Activated CD4-positive, alpha-beta T cell treated with anti-CD3 and anti-CD28 coated beads, Interleukin-10, Interleukin-2, amounts not matched to agents 100 ng/mL and 50 ng/mL, durations not matched to agents 16 hours and 8 hours (primary cell): ENCODE measurements at regions not wholly inside any gene's neighbourhood (a gene's known extent, or its start where the extent isn't known, plus 50 kb on each side); places are given as distances from the start of the nearest gene placed in this dataset.
"Not testable (repeated sequence)": the region's sequence is repeated elsewhere in the genome, so short reads cannot be mapped to it uniquely, and the experiment has no call there.

Experiments
- DNase-seq: peaks from one replicate; pipeline ENCODE4 v3.0.0-alpha.2; 2020

DNA sequence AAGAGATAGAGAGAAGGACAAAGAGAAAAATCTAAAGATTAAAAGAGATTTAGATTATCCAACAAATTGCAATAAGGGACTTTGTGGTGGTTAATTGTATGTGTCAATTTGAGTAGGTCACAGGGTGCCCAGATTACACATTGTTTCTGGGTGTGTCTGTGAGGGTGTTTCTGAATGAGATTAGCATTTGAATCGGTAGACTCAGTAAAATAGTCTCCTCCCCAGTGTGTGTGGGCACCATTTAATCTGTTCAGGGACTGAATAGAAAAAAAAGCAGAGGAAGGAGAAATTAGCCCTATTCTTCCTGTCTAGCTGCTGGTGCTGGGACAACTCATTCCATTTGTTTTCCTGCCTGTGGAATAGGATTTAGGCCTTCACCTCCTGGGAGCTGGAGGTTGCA, 339.8 kb upstream of the EPHA4 start:
- no peak for DNase-seq

DNA sequence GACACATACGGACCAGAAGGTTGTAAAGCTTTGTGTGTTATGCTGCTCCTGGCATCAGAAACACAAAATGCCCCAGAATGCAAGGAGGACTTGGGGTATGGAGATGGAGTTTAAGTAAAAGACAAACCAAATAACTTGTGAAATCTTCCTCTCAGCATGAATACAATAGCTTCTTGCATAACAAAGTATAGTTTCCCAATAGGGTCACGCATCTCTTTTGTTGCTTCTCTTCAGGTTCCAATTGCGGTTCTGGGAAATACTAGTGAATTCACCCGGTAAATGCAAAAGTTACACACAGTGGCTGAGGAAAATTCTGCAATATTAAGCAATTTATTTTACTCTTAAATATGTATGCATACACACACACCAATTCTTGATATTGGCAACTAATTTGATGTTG, 339.2 kb upstream of the EPHA4 start:
- DNase-seq, result no peak

DNA sequence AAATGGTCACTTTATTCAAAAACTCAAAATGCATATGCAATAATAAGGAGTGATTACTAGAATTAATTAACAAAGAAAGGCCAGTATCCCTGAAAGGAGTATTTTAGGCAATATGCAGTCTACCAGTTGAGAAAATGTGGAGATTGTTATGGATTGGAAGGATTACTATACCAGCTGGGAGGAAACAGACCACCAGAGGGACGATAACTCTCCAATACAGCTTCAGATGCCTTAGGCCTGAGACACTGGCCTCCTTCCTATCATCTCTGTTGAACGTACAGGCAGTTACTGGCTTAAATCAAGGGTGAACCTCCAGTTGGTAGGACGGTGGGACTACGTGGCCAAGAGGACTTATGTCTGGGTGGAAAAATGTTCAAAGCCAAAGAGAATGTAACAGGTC, 336.4 kb upstream of the EPHA4 start:
- DNase-seq, result no peak

DNA sequence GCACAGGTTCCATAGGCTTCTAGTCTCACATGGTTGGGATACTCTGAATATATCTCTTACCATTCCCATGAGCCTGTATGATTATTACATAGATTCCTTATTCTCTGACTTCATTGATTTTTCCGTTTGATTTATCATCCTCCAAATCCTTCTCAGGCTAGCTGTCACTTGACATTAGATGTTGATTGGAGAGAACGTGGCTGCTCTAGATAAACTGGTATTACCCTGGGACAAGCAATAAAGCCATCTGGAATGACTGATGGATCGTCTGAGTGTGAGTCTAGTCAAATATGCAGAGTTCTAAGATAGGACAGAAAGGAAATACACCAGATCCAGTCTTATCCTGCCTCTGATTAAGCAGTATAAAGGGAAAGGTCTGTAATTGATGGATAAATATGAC, 325.6 kb upstream of the EPHA4 start:
- no peak for DNase-seq

DNA sequence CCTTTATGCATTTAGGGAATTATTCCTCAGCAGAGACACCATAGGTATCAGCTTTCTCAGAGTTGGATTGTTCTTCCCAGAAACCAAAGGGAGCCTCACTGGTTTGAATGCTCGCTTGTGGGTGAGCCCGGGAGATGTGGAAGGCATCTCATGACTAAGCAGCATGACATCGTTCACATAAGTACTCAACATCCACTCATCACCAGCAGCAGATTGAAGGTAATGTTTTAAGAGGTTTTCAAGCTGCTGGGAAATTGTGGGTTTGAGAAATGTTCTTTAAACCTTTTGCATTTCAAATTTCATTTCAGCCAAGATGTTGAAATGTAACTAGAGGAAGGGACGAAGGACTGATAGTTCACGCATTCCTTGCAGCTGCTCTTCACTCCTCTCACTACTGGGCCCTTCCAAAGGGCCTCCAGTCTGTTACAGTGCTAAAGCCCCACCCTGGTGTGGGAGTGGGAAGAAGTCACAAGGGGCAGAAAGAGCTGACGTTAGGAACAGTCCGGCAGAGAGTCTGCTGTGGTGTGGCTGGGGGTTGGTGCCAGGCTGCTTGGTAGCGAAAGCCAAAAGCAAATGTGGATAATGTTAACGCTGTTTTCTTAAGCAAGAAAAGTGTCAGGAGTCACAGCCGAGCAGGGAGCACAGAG, 324.5 kb upstream of the EPHA4 start:
- DNase-seq, result no peak

DNA sequence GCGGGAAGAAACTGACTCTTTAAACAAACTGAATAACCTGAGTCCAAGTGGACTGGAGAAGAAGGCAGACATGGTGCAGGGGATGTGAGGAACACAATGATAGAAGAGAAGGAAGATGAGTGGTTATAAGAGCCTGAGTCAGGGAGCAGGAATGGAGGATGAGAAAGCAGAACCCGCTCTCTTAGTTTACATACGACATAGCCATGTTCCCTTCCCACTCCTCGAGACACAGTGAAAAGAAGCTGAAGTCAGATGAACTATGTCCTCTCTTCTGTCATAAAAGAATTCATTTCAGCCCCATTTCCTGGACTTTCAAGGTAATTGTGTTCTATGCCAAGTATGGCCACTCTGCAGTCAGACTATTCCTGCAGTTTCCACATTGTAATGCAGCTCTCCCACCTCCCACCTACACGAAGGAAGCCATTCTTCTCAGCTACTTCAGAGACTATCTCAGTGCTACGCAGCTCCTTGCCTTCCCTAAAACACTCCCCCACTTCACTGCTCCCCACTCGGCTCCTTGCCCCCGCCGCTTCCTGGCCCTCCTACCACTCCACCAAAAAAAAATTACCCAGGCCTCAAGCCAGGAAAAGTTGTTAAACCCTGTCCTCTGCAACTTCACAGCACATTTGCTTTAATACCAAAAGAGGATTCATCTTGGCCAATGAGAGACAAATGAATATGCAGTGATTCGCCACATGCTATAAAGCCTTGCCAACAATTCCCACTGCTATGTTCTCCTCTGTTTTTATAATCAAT, 323.4 kb upstream of the EPHA4 start:
- no peak for DNase-seq

DNA sequence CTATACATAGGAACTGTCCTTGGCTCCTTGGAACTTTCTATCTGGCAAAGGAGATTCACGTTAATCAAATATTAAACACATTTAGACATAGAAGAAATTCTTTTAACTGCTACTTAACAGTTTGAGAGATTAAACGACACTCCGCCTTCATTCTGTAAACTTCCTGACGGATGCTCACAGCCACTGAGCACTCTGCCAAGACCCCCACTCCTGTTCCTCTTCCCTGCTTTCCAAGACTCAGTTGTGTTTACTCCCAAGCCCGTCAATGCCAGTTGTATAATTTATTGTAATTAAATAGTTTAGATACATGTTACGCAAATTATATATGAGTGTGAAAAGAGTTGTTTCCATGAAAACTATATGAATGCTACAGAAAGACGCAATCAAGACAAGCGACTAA, 321.4 kb upstream of the EPHA4 start:
- DNase-seq, result no peak

DNA sequence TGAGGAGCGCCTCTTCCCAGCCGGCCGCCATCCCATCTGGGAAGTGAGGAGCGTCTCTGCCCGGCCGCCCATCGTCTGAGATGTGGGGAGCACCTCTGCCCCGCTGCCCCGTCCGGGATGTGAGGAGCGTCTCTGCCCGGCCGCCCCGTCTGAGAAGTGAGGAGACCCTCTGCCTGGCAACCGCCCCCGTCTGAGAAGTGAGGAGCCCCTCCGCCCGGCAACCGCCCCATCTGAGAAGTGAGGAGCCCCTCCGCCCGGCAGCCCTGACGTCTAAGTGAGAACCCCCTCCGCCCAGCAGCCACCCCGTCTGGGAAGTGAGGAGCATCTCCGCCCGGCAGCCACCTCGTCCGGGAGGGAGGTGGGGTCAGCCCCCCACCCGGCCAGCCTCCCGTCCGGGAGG, 319.9 kb upstream of the EPHA4 start:
- not testable (repeated sequence) for DNase-seq

DNA sequence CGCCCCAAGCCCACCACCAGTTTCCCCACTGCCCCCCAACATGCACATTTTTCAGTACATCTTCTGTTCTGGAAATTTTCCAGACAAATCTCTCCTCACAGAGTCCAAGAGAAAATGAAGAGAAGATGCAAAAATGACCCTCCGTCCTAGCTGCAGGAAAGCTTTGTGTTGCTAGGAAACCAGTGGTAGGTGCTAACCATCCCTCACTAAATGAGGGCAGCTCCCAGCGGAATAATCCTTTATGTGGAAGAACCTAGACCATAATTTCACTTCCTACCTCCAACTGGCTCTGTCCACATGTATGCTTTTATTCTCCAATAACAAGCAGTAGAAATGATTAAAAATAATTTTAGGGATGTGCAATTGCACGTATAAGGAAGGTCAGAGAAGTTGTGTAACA, 311.9 kb upstream of the EPHA4 start:
- DNase-seq, result no peak

DNA sequence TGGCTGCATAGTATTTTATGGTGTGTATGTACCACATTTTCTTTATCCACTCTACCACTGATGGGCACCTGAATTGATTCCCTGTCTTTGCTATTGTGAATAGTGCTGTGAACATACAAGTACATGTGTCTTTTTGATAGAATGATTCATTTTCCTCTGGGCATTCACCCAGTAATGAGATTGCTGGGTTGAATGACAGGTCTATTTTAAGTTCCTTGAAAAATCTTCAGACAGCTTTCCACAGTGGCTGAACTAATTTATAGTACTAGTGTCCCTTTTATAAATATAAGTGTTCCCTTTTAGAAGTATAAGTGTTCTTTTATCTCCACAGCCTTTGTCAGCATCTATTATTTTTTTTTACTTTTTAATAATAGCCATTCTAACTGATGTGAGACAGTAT, 303.9 kb upstream of the EPHA4 start:
- DNase-seq, result no peak

DNA sequence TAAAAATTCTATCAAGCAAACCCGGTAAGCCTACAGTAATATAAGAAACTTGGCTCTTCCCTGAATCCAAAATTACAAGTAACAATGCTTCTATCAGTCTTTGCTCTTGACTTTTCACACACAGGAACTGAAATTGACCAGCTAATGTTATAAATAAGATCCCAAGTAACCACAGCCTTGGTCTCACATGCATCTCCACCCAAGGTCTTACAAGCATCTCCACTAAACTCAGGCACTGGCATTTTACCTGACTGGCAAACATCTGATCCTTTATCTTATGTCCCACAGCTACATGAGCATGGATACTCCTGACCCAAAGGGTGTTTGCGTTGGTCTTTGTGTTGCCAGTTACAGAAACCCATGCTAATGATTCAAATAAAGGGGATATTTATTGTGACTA, 302.3 kb upstream of the EPHA4 start:
- DNase-seq, result no peak

DNA sequence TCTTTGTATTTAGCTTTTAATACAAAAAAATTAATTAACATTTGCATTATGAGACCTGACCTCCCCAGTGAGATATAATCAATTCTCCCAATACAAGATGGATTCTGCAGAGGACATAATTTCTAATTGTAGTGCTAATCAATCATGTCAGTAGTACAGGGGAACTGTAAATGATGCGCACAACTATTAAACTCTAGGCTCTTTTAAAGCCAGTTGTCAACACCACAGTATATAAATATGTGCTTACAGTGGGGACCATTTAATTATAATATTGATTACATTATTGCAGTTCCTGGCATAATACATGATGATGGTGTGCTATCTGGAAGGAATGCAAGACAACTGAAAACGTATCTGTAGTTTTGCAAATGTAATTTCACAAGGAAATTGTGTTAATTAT, 285.6 kb upstream of the EPHA4 start:
- no peak for DNase-seq

DNA sequence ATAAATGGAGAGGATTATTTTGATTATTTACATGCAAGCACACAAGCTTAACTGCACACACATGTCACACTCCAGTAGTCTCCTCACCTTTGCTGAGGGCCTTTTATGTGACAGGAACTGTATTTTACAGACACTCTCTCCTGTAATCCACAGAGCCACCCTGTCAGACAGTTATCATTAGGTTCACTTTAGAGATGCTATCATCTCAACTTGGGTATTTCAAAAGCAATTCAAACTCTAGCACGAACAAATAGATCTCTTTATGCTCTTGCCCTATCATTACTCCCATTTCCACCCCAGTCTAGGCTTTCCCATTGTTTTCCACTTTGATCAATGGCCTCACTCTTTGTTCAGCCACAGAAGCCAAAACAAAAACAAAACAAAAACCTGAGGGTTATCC, 281.2 kb upstream of the EPHA4 start:
- DNase-seq, result no peak

DNA sequence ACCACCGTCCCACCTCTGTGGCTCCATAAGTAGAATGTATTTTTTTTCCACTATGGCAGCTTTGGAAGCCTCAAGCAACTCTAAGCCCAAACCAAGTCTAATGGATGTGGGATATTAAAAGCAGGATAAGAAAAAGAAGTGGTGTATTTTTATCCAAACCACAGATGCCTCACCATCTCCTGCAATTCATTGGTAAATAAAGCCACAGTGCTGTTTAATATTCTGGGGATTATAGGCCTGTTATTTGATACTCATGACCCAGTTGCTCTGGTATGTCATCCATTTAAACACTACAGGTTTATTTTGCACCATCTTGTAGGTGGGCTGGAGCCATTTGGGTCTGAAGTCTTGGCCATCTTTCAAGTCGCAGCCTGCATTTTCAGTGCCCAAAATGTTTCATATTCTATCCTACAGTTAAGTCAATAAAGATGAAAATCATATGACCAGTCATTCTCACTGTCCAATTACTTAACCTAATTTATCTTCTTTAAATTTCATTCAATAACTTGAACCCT, 279.5 kb upstream of the EPHA4 start:
- DNase-seq, result no peak

DNA sequence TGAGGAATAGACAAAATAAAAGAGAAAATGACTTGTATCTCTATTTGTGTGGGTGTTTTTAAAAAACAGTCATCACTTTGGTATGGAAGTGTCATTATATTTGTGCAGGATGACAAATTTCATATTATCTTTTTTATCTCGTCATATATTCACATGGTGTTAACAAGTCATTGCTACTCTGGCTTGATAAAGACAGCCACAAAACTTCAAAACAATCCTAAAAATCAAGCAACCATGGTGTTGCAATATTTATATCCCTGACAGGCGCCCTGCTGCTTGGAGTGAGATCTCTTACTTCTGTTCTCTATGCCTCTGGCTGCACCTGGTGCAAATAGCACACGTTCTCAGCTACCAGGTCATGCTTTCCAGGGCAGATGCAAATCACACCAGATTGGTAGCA, 278.0 kb upstream of the EPHA4 start:
- DNase-seq, result no peak

DNA sequence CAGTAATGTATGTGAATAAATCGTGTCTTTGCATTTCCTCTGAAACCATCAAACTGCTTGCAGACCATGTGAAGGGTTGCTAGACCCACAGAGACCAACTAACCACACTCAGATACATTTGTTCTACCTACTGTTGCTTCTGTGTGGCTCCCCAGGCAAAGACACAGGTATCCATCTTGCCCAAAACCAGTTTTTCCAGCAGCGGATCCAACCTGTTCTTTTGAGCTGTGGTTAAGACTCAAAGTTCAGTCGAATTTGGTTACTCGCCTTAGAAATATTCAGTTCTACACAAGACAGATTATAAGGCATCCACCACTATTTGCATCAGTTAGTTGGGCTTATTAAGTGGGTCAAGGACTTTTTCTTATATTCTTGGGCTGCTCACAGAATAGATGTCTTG, 276.2 kb upstream of the EPHA4 start:
- DNase-seq, result no peak

DNA sequence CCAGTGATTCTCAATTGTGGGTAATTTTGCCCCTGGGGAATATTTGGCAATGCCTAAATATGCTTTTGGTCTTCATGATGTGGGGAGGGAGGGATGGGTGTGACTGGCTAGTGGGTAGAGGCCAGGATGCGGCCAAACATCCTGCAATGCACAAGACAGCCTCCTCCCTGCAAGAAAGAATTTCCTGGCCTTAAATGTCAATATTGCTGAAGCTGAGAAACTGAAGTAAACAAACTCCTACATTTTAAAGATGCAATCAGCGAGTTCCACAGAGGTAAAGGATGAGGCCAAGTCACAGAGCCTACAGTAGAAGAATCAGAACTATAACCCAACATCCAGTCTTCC, 272.9 kb upstream of the EPHA4 start:
- no peak for DNase-seq

DNA sequence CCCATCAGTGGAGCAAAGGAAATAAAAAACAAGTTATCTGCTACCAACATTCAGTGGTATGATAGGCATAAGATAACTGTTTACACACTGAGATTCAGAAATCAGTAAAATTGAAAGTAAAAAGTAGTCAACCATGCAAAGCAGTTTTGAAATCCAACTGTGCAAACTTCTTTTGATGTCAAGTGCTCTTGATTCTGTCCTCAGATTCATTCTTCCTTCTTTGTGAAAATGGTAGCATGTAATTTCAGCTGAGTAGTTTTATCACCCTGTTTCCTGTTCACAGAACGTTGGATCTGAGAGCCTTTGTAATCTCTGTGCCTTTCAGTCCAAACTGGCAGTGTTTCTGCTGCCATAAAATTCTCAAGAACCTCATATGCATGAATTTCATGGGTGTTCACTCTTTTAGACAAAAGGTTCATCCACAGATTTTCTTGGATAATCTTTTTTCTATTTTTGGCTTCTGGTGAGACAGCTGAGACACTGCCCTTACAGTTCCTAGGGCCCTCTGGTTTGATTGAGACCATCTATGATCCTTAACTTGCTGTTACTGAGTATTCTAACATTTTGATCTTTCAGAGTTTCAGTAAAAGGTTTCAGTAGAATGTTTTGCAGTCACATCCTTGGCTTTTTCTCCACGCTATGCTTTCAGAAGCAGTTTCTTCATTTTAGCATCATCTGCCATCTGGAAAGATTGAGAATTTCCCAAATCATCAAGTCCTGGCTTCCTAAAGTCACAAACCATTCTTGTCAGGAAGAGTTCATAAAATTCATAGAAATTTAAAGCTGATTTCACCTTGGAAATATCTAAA, 272.3 kb upstream of the EPHA4 start:
- DNase-seq, result no peak

DNA sequence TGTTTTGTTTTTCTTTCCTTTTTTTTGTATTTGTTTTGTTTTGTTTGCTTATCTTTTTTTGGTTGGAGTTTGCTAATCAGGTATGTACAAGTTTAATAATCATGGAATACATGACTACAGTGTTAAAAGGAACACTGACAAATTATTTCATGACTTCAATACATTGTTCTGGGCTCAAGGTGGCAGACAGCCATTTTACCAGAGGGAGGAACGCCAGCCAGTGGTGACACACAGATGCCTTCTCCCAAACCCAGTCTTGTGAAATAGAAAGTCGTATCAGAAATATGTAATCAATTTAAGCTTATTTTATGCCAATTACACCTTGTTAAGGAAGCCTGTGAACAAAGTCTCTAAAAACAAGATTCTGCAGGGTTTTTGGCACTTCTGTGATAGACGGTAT, 264.0 kb upstream of the EPHA4 start:
- DNase-seq, result no peak

DNA sequence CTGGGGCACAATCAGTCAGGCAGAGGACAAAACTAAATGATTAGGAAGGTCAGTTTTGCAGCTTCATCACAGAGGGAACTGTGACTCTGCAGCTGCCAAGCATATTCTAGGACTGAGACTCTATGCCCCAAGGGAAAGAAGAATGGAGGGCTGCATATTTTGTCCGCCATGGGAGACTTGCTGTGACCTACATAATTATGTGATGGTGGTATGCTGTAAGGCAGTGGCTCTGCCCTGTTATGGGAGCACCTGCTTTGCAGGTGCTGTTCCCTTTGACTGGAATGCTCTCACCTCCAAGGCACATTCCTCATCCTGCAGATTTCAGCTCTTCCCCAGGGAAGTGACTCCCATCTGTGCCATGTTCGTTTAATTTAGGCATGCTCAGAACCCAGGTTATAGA, 261.9 kb upstream of the EPHA4 start:
- no peak for DNase-seq

DNA sequence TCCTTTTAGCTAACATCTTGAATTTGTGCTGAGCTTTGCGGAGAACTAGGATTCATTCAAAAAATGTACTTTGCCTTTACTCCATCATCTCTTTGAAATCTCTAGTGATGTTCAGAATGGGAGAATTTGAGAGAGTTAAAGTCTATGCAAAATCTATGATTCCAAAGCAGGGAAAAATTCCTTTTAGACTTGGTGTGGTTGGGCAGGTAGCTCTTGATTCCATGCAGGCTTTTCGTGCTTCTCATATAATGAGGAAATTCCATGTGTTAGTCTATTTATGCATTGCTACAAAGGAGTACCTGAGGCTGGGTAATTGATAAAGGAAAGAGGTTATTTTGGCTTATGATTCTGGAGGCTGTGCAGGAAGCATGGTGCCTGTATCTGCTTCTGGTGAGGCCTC, 258.9 kb upstream of the EPHA4 start:
- no peak for DNase-seq

DNA sequence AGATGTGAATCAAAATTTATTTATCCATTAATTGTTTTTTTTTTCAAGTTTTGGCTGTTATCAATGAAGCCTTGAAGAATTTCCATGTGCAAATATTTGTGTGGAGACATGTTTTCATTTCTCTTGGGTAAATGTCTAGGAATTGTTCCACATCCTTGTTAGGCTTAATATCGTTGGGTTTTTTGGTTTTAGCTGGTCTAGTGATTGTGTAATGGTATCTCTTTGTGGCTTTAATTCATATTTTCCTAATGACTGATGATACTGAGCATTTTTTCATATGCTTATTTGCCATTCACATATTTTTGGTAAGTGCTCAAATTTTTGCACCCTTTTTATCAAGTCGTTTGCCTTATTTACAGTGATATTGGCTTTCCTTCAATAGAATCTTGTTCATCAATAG, 250.3 kb upstream of the EPHA4 start:
- no peak for DNase-seq

DNA sequence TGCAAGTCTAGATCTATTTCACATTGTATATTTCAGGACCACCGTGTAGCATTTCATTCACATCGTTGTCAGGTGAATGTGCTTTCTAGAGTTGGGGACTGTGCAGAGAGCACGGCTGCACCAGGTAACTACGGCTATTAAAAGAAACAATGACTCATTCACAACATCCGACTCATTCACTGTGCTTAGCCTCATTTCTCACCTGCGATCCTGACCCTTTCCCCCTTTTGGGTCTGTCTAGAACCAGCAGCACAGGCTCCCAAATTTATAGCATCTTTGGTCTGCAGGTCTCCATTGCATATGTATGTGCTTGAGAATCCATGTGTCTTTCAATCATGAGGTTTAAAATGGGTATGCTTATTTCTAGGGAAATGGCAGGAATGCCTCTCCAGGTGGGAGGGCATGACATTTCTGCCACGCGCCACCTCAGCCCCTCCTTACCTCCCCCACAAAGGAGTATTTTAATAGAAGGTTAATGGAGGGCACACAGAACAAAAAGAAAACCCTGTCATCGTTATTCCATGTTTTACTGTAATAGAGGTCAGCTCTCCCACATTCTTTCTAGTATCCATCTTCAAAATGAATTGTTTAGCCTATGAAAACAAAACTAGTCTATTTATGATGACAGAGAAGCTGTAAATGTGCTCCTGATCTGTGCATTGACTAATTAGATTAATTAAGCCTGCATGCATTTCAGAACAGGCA, 246.7 kb upstream of the EPHA4 start:
- DNase-seq, result no peak
